ENCODE measurements at regions not wholly inside any gene's neighbourhood (a gene's known extent, or its start where the extent isn't known, plus 50 kb on each side); places are given as distances from the start of the nearest gene placed in this dataset.

- no peak overlapping the region for H3K4me3 ChIP-seq (replicated peaks; ENCODE audit: low read depth, low read length)
- DNase-seq (ENCODE audit: extremely low read depth, low read depth) = no peak
- no peak for TF ChIP-seq CTCF (IDR thresholded peaks at IDR 0.05; ENCODE audit: low read depth, low read length, missing control alignments)
Observed at GRCh38 chr7:42763137-42763551, 148.7 kb downstream of the C7orf25 start.

GRCh38 chr7:42761486-42761885 lies 150.4 kb downstream of the C7orf25 start:
- DNase-seq (ENCODE audit: extremely low read depth, low read depth) = no peak
- no peak for TF ChIP-seq CTCF (IDR thresholded peaks at IDR 0.05; ENCODE audit: low read depth, low read length, missing control alignments)
- no peak overlapping the region for H3K4me3 ChIP-seq (replicated peaks; ENCODE audit: low read depth, low read length)

- no peak for DNase-seq (ENCODE audit: extremely low read depth, low read depth)
- H3K4me3 ChIP-seq (replicated peaks; ENCODE audit: low read depth, low read length) = no peak overlapping the region
- TF ChIP-seq CTCF (IDR thresholded peaks at IDR 0.05; ENCODE audit: low read depth, low read length, missing control alignments) = no peak
Observed at GRCh38 chr7:42758124-42758523, 153.7 kb downstream of the C7orf25 start.

- TF ChIP-seq CTCF (IDR thresholded peaks at IDR 0.05; ENCODE audit: low read depth, low read length, missing control alignments) = no peak
- no peak overlapping the region for H3K4me3 ChIP-seq (replicated peaks; ENCODE audit: low read depth, low read length)
- no peak for DNase-seq (ENCODE audit: extremely low read depth, low read depth)
Observed at GRCh38 chr7:42756841-42757240, 155.0 kb downstream of the C7orf25 start.

- no peak for TF ChIP-seq CTCF (IDR thresholded peaks at IDR 0.05; ENCODE audit: low read depth, low read length, missing control alignments)
- no peak overlapping the region for H3K4me3 ChIP-seq (replicated peaks; ENCODE audit: low read depth, low read length)
- no peak for DNase-seq (ENCODE audit: extremely low read depth, low read depth)
Observed at GRCh38 chr7:42753811-42754363, 158.0 kb downstream of the C7orf25 start.

- no peak for TF ChIP-seq CTCF (IDR thresholded peaks at IDR 0.05; ENCODE audit: low read depth, low read length, missing control alignments)
- H3K4me3 ChIP-seq (replicated peaks; ENCODE audit: low read depth, low read length) = no peak overlapping the region
- DNase-seq (ENCODE audit: extremely low read depth, low read depth) = no peak
Observed at GRCh38 chr7:42753367-42753766, 158.5 kb downstream of the C7orf25 start.

- no peak overlapping the region for H3K4me3 ChIP-seq (replicated peaks; ENCODE audit: low read depth, low read length)
- DNase-seq (ENCODE audit: extremely low read depth, low read depth) = no peak
- TF ChIP-seq CTCF (IDR thresholded peaks at IDR 0.05; ENCODE audit: low read depth, low read length, missing control alignments) = no peak
Observed at GRCh38 chr7:42750172-42750571, 161.7 kb downstream of the C7orf25 start.
